Spleen (tissue), 11 donors: ENCODE measurements at regions not wholly inside any gene's neighbourhood (a gene's known extent, or its start where the extent isn't known, plus 50 kb on each side); places are given as distances from the start of the nearest gene placed in this dataset.

Experiments
- DNase-seq: peaks from one replicate; pipeline ENCODE4 v3.0.0-alpha.2; 2020
- H3K27ac ChIP-seq, 8 donors: fragments of 200-600 bp; sonication (generic) in 7 of 8; 1 replicate in 4 of 8; 2 replicates in 4 of 8; pipeline versions ENCODE4 v1.5.0 to v1.8.0; 2016 to 2021; ENCODE audit warnings: inconsistent platforms in 4 of 8, mild to moderate bottlenecking in 4 of 8, moderate library complexity in 1 of 8
- H3K27me3 ChIP-seq, 7 donors: fragments of 200-600 bp; sonication (generic) in 6 of 7; replicated peaks in 1 of 7; 1 replicate in 4 of 7; 2 replicates in 3 of 7; pipeline versions ENCODE4 v1.5.0 to v1.8.0; 2016 to 2021; ENCODE audit warnings: inconsistent platforms in 3 of 7, mild to moderate bottlenecking in 1 of 7
- H3K36me3 ChIP-seq, 6 donors: fragments of 200-600 bp; sonication (generic) in 5 of 6; 1 replicate in 4 of 6; 2 replicates in 2 of 6; pipeline versions ENCODE4 v1.5.0 to v1.8.0; 2016 to 2021; ENCODE audit warnings: inconsistent platforms in 2 of 6
- H3K4me1 ChIP-seq, 6 donors: fragments of 200-600 bp; sonication (generic) in 5 of 6; 1 replicate in 3 of 6; 2 replicates in 3 of 6; pipeline versions ENCODE4 v1.5.0 to v1.8.0; 2016 to 2021; ENCODE audit warnings: inconsistent platforms in 3 of 6
- H3K4me3 ChIP-seq, 8 donors: fragments of 200-600 bp; sonication (generic) in 7 of 8; 1 replicate in 4 of 8; 2 replicates in 4 of 8; pipeline versions ENCODE4 v1.5.0 to v1.8.0; 2016 to 2021; ENCODE audit warnings: inconsistent platforms in 4 of 8, mild to moderate bottlenecking in 4 of 8, moderate library complexity in 2 of 8
- H3K9me3 ChIP-seq, 8 donors: fragments of 200-600 bp; sonication (generic) in 7 of 8; 1 replicate in 4 of 8; 2 replicates in 4 of 8; pipeline versions ENCODE4 v1.5.0 to v1.8.0; 2016 to 2021; ENCODE audit warnings: inconsistent platforms in 4 of 8
- POLR2A ChIP-seq, 3 donors: fragments of 450-650 bp; IDR thresholded peaks; one replicate each; pipeline ENCODE4 v1.5.1; 2017; ENCODE audit warnings: antibody characterized with exemption in 3 of 3, mild to moderate bottlenecking in 1 of 3
- POLR2AphosphoS5 ChIP-seq, 3 donors: sonication (generic); formaldehyde crosslinking; IDR thresholded peaks; one replicate each; pipeline ENCODE4 v1.5.1; 2017; ENCODE audit warnings: antibody characterized with exemption in 3 of 3
- WGBS, 5 donors: extraction: QIAGEN DNeasy Blood & Tissue Kit in 3 of 5; methylation state at CpG; one replicate each; pipeline versions ENCODE4 v1.1.5 to v1.1.7; 2013 to 2018; 5-methylcytosine and 5-hydroxymethylcytosine counted together
- intact Hi-C: fragments of 100-400 bp; cut with DNase I; formaldehyde crosslinking; loops from one replicate; pipeline ENCODE4 v1.15.0; 2023; ENCODE audit warnings: low total_unique reads
- TF ChIP-seq, protein P1 (sequence below), 11 experiments: fragments of 200-600 bp in 7 of 11; fragments of 450-650 bp in 4 of 11; sonication (generic) in 4 of 11; IDR thresholded peaks in 8 of 11; conservative IDR thresholded peaks in 3 of 11; 1 replicate in 7 of 11; 2 replicates in 4 of 11; pipeline versions ENCODE4 v1.4.0 to v1.8.0; 2016 to 2021; ENCODE audit warnings: antibody characterized with exemption in 11 of 11, inconsistent platforms in 4 of 11, mild to moderate bottlenecking in 1 of 11
- donor health status: healthy with polysubstance abuse.
- donor health status: DM: no; HTN: no; CAD: no; lungs with moderate emphysema.
- donor health status: DM: no; HTN: no; CAD: no.
- donor health status: Bipolar disorder and iron deficiency.
- donor health status: healthy.
- donor health status: DM: no; HTN: no; CAD: no.
- donor health status: DM: yes; HTN: yes; CAD: no.

DNA sequence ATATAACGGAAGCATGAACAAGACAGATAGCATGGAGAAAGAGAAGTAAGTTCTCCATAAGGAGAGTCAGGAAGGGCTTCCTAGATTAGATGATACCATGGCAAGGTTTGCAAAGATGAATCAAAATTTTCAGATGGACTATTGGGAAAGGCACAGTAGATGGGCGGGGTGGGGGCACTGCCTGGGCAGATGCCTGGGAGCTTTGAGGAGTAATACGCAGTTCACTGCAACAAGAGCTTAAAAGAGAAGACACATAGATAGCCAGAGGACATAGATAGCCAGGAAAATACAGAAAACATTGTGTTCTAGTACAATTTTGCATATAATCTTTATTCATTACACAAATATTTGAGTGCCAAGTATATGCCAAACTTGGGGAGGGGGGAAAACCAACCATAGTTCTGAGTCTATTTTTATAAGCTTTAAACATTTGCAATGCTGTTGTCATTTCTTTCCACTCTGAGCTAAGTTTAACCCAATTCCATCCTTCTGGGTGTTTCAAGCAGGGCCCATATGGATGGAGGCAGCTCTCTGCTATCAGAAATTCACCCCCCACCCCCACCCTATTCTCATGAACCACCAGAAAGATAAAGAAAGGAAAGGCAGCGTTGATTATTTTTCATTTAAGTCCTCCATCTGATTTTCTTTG lies 120.6 kb downstream of the NUF2 start:
- Histone ChIP-seq H3K4me1 (no peaks in the 10 kb centered on the region), H3K27ac (no peak overlapping the region), H3K27me3 (peaks cover 0 to 17% (median 0%) of the 10 kb centered on the region in 7 donors), H3K36me3 (no peaks in the 10 kb centered on the region), H3K9me3 (no peaks in the 10 kb centered on the region), H3K4me3 (no peak overlapping the region)
- intact Hi-C loops, result no loop called here
- TF ChIP-seq, protein P1, sequence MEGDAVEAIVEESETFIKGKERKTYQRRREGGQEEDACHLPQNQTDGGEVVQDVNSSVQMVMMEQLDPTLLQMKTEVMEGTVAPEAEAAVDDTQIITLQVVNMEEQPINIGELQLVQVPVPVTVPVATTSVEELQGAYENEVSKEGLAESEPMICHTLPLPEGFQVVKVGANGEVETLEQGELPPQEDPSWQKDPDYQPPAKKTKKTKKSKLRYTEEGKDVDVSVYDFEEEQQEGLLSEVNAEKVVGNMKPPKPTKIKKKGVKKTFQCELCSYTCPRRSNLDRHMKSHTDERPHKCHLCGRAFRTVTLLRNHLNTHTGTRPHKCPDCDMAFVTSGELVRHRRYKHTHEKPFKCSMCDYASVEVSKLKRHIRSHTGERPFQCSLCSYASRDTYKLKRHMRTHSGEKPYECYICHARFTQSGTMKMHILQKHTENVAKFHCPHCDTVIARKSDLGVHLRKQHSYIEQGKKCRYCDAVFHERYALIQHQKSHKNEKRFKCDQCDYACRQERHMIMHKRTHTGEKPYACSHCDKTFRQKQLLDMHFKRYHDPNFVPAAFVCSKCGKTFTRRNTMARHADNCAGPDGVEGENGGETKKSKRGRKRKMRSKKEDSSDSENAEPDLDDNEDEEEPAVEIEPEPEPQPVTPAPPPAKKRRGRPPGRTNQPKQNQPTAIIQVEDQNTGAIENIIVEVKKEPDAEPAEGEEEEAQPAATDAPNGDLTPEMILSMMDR (IDR thresholded peaks at IDR 0.05 in 8 of 11, conservative IDR thresholded peaks at IDR 0.05 in 3 of 11), result no peak
- TF ChIP-seq POLR2AphosphoS5 (IDR thresholded peaks at IDR 0.05) (no peak), POLR2A (IDR thresholded peaks at IDR 0.05) (no peak)
- 79 to 92% (median 82%) methylated on average over 4 of the region's 4 CpGs for WGBS, 5 donors
- no peak for DNase-seq

DNA sequence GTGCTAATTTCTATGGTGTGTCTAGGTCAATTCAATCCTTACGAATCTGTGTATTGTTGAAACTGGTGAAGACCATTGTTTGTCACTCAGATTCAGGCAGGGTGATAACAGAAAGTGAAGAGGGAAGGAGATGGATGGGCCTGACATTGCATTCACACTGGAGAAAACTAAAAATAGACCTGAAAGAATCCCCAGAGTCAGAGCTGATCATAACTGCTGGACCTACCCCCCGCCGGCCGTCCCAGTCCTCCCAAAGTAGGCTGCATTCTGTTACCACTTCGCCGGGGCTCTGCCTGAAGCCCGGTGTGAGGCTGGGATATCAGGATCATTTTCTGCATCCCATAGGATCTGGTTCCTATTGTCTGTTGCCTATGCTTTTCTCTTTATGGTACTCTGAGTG lies 121.1 kb downstream of the NUF2 start:
- Histone ChIP-seq H3K4me1 (no peaks in the 10 kb centered on the region), H3K9me3 (no peaks in the 10 kb centered on the region), H3K27me3 (peaks cover 0 to 17% (median 0%) of the 10 kb centered on the region in 7 donors), H3K4me3 (no peak overlapping the region), H3K27ac (no peak overlapping the region), H3K36me3 (no peaks in the 10 kb centered on the region)
- intact Hi-C loops, result no loop called here
- no peak for DNase-seq
- 83 to 90% (median 84%) methylated on average over 7 of the region's 7 CpGs for WGBS, 5 donors
- TF ChIP-seq POLR2A (IDR thresholded peaks at IDR 0.05), result no peak
- TF ChIP-seq, protein P1 (IDR thresholded peaks at IDR 0.05 in 8 of 11, conservative IDR thresholded peaks at IDR 0.05 in 3 of 11), result no peak
- TF ChIP-seq POLR2AphosphoS5 (IDR thresholded peaks at IDR 0.05), result no peak

DNA sequence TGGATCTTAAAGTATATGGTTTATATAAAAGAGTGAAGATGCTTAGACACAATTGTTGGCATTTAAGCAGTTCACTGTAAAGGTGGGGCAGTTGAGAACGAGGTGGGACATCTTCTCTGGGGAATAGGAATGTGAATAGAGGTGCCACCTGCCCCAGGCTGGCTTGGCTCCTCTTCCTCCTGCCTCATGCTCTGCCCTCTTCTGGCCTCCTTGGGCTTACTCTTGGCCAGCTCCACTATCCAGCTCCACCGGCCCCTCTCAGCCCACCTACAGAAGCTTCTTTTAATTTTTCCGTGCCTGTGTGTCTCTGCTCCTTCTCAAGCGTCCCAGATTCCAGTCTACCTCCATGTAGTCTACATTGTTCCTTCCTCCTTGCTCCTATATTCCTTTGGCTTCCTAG lies 122.1 kb downstream of the NUF2 start:
- no peak for DNase-seq
- Histone ChIP-seq H3K27ac (no peak overlapping the region), H3K4me3 (no peak overlapping the region), H3K36me3 (no peaks in the 10 kb centered on the region), H3K9me3 (no peaks in the 10 kb centered on the region), H3K4me1 (no peaks in the 10 kb centered on the region), H3K27me3 (peaks cover 0 to 12% (median 0%) of the 10 kb centered on the region in 7 donors)
- TF ChIP-seq, protein P1 (IDR thresholded peaks at IDR 0.05 in 8 of 11, conservative IDR thresholded peaks at IDR 0.05 in 3 of 11), result no peak
- TF ChIP-seq POLR2A (IDR thresholded peaks at IDR 0.05), result no peak
- intact Hi-C loops, result no loop called here
- WGBS, 5 donors, result 77 to 93% (median 81%) methylated on average over 4 of the region's 4 CpGs

DNA sequence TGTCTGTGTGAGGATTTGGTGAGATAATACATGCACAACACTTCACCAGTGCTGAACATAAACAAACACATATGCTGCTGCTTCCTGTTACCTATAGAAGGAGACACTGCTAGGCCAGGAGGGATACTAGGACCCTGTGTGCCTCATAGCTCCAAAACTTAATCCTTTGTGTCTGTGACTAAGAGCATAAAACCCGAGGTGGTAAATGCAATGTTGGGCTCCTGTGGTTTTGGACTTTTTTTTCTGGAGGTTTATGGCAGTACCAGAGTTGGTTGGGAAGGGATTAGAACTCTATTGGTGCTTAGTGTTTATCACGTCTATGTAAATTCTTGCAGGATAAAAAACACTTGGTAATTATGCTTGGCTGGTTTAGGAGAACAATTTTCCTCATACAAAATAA lies 122.9 kb downstream of the NUF2 start:
- no peak overlapping the region for H3K27ac ChIP-seq
- 44 to 53% (median 51%) methylated on average over 2 of the region's 2 CpGs for WGBS, 5 donors
- intact Hi-C loops, result no loop called here
- TF ChIP-seq POLR2AphosphoS5 (IDR thresholded peaks at IDR 0.05), result no peak
- TF ChIP-seq, protein P1 (IDR thresholded peaks at IDR 0.05 in 8 of 11, conservative IDR thresholded peaks at IDR 0.05 in 3 of 11), result no peak
- H3K4me3 ChIP-seq, result no peak overlapping the region
- DNase-seq, result no peak
- H3K4me1 ChIP-seq, result no peaks in the 10 kb centered on the region
- peaks cover 0 to 6% (median 0%) of the 10 kb centered on the region in 7 donors for H3K27me3 ChIP-seq
- H3K9me3 ChIP-seq, result no peaks in the 10 kb centered on the region
- H3K36me3 ChIP-seq, result no peaks in the 10 kb centered on the region
